Astrocyte of the hippocampus (primary cell): ENCODE measurements at regions not wholly inside any gene's neighbourhood (a gene's known extent, or its start where the extent isn't known, plus 50 kb on each side); places are given as distances from the start of the nearest gene placed in this dataset.
"Not testable (repeated sequence)": the region's sequence is repeated elsewhere in the genome, so short reads cannot be mapped to it uniquely, and the experiment has no call there.

Experiments used
- DNase-seq: peaks from one replicate; pipeline ENCODE4 v3.0.0; 2011; ENCODE audit warnings: low read depth, low spot score

DNA sequence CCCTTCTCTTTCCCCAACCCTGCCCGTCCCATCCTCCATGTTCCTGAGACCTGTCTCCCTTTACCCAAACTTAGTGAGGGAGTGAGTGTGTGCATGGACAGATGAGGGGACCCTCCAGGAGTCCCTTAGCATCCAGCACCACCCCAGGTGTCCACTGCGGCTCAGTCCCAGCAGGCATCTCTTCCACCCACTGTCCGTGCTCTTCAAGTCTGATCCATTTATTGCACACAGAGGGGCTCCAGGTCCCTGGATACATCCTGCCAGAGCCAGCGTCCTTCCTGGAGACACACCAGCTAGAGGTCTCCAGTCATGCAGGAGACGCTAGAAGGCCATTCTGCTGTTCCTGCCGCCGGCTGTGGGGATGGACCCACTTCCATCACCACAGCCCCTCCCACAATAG is 239.2 kb downstream of the ADGRD1 start:
- DNase-seq, result no peak

DNA sequence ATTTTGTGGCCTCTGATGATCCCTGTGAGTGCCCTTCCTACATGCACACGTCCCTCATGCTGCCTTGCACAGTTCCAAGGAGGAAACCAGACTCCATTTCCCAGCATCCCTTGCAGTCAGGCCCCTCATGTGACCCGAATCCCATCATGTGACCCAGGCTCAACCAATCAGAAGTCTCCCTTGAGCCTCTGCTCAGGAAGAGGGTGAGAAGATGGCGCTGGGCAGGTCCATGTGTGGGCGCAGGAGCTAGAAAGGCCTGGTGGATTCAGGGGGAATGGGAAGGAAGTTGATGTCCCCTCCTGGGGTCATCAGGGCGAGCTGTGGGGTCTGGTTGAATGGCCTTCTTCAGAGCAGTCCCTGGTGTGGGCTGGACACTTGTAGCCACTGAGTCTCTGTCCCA is 240.5 kb downstream of the ADGRD1 start:
- DNase-seq, result no peak

DNA sequence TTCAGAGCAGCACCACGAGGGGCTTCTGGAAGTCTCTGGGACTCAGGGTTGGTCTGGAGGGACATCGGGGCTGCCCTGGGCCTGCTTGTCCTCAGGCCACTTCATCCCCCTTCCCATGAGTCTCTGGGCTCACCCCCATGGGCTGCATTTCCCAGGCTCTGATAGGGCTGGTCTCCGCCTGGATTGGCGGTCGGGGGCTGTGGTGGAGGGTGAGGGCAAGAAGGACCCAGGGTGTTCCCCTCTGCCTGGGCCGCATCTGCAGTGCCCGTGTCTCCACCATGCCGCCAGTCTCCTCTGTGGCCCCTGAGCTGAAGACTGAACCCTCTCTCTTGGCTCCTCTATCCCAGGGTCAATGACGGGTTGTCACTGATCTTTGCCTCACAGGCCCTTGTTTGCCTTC is 242.1 kb downstream of the ADGRD1 start:
- DNase-seq, result no peak

DNA sequence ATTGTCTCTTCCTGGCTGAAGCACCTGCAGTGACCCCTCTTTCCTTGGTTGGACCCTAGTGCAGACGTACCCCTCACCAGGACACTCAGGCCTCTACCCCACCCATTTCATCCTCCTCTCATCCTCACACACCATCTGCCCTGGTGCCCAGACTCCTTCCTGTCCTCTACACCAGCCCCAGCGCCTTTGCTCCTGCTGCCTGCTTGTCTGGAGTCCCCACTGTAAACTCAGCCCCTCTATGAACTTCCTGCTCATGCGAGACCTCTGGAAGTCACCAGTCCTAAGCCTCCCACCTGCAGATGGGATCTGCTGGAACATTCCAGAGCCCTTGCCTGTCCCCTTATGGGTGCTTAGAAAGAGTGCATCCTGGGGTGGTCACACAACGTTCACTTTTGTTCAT is 242.5 kb downstream of the ADGRD1 start:
- no peak for DNase-seq

DNA sequence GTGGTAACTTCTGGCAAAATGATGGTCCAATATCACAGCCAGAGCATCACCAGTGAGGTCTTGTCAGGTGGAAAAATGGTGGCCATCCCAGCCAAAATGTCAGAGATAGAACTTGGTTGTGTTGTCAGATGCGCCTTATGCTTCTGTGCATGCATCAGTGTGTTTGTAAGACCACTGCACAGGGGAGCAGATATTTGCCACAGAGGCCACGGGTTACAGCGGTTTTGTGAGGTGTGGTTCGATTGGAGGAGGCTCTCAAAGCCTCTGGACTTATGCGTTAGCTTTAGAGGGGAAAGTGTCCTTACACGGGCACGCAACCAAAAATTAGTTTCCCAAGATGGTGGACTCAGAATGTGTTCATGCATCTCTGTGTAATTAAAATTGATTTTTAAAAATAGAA is 243.8 kb downstream of the ADGRD1 start:
- DNase-seq, result no peak

DNA sequence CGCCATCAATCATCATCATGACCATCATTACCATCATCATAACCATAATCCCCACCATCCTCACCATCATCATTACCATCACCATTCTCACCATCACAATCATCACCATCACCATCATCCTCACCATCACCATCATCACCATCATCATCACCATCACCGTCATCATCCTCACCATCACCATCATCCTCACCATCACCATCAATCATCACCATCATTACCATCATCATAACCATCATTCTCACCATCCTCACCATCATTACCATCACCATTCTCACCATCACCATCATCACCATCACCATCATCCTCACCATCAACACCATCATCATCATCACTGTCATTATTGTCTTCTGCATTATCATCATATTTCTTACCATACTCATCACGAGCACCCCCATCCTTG is 245.5 kb downstream of the ADGRD1 start:
- no peak for DNase-seq

DNA sequence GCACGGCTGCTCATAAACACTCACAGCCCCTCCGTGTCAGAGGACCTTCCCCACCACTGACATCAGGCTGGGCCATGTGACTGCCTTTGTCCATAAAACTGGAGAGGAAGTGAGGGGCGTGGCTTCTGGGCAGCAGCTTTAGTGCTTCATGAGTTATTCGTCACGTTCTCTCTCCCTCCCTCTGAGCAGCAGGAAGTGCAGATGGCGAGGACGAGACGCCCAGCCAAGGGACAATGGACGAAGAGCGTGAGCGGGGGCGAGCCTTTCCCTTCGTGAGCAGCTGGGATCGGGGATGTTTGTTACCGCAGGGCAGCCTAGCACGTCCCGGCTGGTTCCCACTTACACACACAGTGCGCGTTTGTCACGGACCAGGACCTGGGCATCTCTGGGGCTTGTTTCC is 248.2 kb downstream of the ADGRD1 start:
- DNase-seq, result not testable (repeated sequence)

DNA sequence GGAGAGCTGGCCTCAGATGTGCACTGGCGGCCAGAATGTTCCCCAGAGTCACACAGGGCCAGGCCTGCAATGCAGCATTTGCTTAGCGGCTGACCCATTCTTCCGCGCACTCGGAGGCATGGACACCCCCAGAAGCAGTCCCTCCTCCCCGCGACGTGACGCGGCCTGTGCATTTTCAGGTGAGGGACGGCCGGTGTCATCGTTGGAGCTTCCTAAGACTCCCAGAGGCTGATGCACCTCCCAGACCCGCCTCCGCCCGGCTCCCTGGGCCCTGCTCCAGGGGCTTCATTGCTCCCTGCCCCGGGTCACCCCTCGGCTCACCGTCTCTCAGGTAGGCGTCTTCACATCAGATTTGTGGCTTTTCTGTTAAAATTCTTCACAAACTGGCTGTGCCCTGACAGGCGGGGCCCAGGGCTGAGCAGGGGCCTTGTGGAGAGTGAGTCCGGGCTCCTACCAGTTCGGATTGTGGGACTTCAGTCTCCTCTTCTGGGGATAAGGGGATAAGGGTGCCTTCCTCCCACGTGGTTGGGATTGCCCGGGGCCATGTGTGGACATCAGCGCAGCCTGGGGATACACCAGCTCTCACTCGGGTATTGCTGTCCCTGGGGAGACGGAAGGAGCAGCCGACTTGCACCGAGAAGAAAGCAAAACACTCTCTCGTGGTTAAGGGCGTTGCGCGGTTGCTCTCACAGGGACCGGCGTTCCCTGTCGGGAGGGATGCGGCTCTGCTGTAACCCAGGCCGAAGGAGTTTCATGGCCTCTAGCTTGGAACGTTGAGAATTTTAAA is 249.1 kb downstream of the ADGRD1 start:
- DNase-seq, result no peak

DNA sequence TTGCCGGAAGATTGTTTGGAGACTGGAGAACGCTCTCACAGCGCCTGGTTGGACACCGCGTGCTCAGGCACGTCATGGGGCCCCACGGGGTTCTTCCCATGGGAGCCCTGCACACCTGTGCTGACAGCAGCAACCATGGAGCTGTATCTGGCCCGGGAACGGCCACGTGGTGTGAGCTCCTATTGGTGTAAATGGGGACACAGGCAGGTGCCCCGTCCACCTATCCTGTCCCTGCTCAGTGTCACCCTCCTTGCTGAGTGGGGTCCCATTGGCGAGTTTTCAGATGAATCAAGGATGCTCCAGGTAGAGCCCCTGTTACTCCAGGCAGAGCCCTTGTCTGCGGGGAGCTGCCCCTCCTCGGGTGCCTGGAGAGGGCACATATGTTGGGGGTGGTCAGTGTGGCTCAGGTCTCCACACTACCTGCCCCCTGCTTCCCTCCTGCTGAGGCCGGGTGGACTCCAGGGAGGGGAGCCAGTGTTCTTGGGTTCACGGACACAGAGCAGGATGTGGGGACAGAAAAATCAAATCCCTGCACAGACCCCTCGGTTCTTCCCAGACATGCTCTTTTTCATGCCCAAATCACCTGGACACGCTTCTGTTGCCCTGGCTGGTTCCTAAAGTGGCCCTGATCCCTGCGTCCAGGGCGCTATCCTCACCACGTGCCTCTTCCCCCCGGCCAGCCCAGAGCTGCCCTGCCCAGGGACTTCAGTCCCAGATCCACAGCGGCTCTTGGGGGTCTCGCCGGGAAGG is 250.1 kb downstream of the ADGRD1 start:
- no peak for DNase-seq

DNA sequence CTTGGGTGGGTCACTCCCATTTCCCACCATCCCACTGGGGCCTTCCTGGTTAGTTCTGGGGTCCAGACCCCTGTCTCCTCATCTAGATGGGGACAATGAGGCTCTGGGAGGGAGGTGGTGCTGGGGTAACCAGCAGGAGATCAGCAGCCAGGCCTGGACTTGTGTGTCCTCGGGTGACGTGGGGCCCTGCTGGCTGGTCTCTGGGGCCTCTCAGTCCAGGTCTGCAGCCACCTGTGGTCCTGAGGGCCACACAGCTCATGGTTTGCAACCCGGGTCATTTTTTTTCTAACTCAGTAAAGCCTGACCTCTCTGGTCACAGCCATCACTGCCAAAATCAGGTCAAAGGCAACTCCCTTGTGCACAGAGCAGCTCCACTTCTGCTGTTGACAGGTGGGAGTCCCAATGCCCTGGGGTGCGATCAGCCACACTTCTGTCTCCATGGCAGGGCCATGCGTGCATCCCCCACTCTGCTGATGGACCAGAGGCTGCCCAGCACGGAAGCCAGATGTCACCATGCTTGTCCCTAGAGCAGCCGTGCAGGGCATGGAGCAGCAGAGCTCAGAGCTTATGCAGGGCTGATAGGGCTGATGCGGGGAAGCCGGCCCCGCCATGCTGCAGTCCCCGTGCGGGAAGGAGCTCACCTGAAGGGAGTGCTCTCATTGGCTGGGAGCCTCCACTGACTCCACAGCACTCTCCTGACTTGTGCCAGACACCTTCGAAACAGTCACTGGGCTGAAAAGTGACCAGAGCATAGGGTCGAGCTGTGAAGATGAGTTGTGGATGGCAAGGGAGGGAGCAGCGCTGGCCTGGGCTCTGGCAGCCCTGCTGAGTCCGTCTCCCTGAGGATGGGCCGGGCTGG is 250.9 kb downstream of the ADGRD1 start:
- DNase-seq, result no peak

DNA sequence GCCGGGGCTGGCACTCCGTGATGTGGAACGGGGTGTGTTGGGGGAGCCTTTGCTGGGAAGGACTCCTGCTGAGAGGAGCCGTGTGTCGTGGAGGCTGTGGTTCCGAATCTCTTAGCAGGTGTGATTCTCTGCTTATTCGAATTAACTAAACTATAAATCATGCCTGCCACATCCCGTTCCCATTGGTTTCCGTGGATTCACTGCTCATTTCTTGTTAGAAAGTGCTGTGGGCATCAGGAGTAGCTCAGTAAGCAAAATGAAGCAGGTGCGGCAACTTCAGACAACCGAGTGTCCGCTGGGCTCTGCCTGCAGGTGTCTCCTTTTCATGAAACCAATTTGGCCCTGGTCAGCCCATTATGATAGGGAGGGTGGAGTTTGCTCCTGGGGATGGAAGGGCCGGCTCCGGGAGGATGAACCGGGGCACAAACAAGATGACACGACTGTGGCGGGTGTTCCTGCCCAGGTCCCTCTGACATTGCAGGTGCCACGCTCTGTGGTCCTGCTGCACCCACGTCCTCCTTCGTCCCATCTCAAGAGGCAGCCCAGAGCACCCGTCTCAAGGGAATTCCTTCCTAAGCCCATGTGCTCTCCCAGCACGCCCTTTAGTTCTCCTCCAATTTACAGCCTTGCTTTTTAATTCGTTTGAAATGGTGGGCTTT is 251.7 kb downstream of the ADGRD1 start:
- DNase-seq, result not testable (repeated sequence)

DNA sequence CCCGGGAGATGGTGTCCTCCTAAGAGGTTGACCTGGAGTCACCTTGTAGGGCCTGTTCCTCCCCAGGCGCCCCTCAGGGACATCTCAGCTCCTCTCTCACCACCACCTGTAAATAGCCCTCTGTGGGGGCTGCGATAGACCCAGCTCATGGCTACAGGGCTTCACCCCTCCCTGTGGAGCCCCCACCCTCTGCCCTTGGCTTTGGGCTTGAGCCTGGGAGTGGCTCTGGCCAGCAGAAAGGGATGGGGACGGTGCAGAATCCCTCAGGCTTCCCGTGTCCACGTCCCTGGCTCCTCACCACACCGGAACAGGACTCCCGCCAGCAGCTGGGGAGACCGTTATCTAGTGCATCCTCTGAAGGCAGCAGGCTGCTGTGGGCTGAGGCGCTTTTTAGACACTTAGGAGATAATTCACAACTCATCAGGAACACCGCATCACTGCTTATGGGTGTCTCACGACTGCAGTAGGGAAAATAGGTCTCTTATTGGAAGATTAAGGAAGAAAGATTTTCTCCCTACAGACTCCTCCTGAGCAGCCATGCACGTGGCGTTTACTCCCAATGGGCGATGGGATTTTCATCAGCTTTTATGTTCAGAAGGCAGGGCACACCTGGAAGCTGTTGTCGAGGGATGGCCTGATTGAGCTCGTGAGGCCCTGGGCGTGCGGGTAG is 253.1 kb downstream of the ADGRD1 start:
- DNase-seq, result not testable (repeated sequence)

DNA sequence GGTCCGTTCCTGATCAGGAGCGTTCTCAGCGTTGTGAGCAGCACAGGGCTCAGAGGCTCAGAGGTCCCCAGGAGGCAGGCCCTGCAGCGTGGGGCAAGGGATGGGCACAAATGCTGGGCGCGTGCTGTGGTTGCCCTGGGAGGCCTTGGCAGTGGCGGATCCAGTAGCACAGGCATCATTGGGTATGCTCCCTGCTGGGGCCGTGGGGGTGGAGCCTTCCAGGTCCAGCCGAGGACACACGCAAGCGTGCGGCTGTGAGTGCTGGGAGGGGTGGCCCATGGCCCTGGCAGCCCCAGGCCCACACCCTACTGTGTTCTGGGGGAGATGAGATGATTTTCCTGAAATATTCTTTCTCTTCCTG is 253.6 kb downstream of the ADGRD1 start:
- DNase-seq, result not testable (repeated sequence)

DNA sequence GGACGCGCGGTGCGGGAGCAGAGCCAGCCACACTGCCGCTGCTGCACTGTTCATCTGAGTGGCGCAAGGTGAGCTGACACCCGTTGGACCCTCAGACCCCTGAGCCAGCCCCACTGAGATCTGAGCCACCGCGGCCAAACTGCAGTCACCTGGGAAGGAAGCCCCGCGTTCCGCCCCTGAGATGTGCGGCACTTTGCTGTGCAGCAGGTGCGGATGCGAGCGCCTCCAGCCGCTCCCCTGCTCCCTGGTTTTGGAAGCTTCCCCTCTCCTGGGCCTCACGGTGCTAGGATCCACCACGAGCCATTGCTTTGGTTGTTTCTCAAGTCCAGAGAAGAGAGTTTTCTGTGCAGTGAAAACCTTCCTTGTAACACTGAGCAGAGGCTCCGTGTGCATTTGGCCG is 254.1 kb downstream of the ADGRD1 start:
- DNase-seq, result not testable (repeated sequence)

DNA sequence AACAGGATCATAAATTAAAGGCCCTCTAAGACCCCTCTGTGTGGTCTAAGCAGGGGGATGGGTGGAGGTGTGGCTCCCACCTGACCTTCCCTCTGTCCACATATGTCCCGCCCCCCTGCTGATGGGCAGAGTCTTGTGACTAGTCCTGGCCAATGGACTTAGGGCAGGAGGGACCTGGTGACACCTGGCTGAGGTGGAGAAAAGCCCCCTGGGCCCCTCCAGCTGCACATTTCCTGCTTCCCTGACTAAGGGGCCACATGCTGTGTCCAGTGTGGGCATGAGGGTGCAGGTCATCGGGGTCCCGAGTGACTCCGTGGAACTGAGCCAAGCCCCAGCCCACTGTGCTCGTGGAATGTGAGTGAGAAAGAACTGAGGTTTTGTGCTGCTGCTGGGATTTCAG is 254.7 kb downstream of the ADGRD1 start:
- DNase-seq, result no peak

DNA sequence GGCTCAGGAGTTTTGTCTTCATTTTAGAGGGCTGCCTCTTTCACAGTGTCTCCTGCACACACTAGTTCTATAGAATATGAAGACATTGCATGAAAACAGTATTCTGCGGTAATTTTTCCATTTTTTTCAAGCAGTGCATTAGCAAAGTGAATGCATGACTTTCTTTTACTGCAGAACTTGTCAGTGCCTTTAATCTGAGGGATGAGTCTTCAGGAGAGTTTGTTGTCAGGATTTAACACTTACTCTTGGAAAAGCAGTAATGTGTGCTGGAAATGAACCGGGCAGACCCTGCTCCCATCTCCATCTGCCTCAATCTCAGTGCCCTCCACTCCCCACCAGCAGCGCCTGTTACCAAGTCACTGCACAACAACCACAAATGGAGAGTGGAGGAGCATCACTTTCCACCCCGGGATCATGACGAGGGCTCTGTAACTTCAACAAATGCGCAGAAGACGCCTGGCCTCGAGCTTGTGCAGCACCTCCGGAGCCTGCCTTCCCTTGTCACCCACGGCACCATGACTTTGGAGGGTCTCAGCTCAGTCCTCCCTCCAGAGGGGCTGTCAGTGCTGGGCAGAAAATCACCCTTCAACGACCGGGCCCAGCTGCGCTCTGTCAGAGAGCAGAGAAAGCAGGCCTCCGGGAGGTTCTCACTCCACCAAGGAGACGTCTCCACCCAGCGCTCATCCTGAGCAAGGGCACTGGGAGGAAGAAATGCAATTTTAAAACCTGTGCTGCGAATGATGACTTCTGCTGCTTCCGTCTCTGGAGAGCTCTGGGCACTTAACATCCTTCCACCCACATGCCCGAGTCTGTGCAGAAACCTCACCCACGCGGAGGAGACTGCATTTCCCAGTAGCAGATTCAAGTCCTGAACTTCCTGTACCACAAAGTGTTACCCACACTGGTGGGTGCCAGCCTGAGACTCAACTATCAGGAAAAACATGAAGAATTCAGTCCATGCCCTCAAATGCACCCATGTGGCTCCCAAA is 255.7 kb downstream of the ADGRD1 start:
- DNase-seq, result no peak

DNA sequence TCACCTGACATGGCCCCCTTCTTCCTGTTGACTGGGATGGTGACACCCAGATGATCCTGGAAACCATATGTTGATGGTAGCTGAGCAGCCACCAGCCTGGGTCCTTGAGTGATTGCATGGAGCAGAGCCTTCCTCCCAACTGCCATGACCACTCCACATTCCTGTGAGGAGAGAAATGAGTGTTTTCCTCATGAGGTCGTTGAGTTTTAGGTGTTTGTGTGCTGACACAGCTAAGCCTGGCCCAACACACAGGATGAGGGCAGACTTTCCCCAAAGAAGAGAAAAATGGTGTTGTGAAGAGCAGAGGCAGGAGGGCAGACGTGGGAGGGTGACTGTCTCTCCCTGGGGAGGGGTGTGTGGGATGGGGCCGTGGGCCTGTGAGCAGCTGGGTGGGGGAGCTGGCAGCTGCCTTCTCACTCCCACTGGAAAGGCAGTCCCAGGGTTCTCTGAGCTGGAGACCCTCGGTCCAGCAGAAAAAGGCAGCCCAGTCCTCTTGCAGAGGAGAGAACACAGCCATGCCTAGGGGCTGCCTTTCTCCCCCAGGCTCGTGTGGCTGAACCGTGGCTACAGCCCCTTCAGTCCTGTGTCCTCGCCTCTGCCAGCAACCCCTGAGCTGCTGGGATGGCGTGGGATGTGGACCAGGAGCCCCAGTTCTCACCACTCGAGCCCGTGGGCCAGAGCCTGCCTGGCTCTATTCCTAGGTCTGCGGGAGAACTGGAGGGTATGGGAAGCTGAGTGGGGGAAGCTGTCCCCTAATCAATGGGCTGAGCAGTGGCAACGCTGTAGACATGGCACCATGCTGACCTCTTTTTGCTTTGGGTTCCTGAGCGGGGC is 257.0 kb downstream of the ADGRD1 start:
- DNase-seq, result no peak

DNA sequence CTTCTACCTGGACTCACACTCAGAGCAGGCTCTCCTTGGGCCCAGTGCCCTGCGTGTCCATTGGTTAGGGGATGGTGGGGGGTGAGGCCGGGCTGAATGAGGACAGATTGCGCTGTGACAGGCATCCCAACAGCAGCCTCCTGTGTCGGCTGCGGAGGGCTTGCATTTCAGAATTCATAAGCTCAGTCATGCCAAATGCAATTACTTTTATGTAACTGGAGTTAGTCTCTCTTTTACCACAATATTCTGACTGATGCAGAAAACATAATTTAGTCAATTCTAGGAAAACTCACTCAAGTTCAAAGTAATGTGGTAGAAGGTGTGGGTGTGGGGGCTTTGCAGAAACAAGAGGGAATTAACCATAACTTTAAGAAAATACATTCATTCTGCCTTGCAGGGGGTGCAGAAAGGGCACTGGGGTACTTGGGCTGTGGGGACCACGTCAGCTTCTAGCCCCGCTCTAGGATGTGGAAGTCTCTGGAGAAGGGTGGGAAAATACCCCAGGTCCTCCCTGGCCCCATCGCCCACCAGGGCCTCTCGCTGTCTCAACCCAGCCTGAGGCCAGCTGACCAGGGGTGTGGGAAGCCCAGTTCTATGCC is 257.7 kb downstream of the ADGRD1 start:
- no peak for DNase-seq
